ENCODE measurements at regions not wholly inside any gene's neighbourhood (a gene's known extent, or its start where the extent isn't known, plus 50 kb on each side); places are given as distances from the start of the nearest gene placed in this dataset.
"Not testable (repeated sequence)": the region's sequence is repeated elsewhere in the genome, so short reads cannot be mapped to it uniquely, and the experiment has no call there.

DNA sequence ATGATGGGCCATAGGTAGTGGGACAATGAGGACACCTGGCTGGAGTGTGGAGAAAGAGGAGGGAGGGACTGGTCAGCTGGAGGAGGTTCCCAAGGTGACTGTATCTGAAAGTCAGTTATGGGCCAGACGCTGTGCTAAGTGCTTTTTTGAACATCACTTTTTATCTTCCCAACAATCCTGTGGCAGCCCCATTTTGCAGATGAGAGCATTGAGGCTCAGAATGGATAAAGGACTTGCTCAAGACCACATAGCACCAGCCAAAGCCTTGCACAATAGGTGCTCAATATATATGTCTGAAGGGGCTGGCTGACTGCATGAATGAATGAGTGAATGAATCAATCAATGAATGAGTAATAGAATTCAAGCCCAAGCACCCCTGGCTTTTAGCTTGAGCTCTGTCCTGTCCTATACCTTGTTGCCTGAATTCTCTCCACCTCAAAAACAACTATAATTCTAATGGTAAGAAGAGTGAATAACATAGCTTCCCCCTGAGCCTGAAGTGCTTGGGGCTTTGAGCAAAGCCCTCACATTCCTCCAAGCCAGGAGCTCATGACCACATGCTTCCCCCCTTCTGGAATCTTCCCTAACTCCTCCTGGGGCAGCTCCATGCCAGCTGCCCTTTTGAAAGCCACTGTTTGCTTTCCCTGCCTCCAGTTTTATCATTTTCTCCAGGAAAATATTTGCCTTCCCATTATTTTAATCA, 150.9 kb downstream of the RPLP1 start:
- DNase-seq, result no peak

DNA sequence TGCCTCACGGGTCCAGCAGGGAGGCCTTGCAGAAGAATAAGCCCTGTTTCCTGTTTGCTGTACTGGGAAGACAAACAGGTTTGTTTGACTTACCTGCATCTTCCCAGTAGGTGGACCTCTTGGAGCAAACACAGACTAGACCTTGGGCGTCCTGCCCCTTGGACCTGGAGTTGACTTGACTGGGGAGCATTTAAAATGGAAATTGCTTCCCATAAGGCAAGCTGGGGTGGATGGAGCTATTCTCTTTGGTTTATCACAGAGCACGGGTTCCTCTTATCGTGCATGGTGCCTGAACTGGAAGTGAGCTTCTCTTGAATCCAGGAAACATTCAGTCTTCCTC, 151.4 kb downstream of the RPLP1 start:
- DNase-seq, result no peak

DNA sequence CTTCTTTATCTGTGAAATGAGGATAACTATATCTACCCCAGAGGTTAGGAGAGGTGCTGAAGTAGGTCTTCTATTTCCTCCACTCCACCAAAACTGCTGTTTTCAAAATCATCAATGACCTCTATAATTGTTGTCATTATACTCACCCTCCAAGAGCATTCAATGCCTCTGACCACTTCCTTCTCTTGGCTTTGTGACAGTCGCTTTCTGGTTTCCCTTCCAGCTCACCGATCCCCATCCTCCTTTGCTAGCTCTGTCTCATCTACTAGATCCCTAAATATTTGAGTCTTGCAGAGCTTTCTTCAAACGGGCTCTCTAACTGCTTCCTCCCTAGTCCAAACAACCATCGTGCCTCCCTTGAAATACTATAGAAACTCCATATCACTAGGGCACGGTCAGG, 153.5 kb downstream of the RPLP1 start:
- no peak for DNase-seq

DNA sequence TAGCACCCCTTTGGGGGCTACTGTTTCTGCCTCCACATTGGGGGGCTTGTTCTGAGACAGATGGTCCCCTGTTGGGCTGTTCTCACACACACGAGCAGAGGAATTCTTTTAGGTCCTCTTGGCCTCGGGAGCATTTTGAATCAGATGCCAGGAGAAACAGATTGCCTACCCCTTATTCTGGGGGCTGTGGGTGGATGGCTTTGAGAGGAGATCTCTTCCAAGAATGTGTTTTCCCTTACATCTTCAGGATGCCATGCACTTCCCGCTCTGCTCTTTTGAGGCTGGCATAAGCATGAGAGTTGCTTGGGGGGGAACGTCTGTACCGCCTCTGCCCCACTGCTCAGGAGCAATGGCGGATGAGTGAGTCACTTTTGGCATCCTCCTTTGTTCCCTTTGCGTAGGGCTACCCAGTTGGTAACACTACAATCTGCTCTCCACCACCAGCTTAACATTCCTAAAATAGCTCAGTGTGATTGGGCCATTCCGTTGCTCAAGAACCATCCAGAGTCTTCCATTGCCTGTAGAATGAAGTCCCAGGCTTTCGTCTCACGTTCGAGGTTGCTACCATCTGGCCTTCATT, 154.4 kb downstream of the RPLP1 start:
- DNase-seq, result no peak

DNA sequence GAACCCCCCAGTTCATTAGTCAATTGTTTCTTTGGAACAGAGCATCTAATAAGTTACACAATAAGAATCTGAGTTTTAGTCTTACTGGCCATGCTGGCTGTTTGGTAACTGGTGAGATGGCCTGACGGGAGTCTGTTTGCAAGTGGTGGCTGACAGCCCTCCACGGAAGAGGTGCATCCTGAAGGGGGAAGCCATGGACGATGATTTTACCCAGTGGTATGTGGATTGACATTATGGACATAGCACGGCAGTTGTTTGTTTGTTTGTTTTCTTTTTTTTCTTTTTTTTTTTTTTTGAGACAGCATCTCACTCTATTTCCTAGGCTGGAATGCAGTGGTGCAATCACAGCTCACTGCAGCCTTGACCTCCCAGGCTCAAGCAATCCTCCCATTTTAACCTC, 156.0 kb downstream of the RPLP1 start:
- DNase-seq, result no peak

DNA sequence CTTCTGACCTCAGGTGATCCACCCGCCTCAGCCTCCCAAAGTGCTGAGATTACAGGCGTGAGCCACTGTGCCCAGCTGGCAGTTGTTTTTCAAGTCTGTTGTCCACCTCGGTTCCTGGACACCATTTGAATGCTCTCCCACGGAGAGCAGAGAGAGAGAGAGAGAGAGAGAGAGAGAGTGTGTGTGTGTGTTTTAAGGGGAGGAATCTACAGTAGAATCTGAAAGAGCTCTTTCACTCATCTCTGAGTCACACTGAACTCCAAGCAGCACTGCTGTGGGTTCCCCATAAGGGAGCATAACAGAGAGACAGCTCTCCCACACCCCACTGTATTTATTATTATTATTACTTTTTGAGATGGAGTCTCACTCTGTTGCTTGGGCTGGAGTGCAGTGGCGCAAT, 156.6 kb downstream of the RPLP1 start:
- DNase-seq, result no peak

DNA sequence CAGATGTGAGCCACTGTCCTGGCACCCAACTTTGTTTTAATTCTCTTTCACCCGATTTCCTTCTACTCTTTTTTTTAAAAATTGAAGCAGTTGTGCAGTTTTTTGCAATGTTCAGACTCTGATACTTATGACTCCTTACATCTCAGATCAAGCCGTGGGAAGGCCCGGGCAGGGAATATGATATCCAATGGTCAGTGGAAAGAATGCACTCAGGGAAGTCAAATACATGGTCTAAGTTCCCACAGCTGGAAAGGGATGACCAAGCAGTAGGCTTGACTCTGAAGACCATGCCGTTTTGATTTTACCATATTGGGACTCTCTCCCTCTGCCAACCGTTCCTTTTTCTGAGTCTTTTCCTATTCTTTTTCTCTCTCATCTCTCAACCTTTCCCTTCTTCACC, 157.2 kb downstream of the RPLP1 start:
- no peak for DNase-seq

DNA sequence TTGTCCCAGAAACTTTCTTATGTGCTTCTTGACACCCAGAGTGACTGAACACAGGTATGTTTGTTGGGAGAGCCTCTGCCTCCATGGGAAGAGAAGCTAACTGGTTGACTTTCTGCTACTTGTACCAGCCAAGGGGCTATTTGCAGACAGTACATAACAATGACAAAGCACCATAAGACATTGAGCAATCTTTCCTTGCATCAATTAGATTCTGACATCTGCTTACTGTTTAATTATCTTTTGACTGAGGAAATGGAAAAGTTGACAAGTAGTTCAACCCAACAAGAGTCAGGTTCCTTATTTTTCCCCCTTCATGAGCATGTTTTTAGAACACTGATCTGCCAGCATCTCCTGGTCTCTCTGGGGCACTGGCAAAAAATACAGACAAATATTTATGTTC, 157.7 kb downstream of the RPLP1 start:
- no peak for DNase-seq

DNA sequence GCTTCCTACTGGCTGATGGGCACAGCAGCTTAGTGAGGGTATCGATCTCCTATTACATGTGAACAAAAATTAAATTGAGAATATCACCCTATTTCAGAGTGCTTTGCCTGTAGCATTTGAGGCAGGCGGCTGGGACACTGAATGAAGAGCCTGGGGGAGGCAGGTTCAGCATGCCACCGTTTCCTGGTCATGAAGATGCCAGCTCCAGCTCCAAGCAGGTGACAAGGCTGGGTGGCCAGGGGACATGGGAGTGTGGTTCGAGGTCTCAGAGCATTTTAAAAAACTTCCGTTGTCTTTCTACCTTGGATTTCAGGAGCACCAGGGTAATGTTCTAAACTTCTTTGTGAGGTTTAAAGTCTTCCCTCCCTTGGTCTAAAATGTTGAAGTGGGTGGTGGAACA, 158.2 kb downstream of the RPLP1 start:
- DNase-seq, result no peak

DNA sequence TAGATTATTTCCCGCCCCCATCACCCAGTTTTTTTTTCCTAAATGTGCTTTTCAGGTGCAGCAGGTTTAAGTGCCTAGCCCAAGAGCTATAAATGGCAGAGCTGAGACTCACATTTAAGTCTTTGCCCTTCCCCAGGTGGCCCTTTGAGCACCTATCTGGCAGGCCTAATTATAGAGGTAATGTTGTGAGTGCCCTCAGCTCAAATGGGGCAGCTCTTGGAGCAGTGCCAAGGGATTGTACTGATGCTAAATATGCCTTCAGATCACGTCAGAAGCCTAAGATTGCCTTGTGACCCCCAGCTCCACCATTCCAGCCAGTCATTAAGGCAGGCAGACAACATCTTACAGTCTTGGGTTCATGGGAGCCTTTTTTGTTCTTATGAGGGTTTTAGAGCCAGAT, 159.5 kb downstream of the RPLP1 start:
- no peak for DNase-seq

DNA sequence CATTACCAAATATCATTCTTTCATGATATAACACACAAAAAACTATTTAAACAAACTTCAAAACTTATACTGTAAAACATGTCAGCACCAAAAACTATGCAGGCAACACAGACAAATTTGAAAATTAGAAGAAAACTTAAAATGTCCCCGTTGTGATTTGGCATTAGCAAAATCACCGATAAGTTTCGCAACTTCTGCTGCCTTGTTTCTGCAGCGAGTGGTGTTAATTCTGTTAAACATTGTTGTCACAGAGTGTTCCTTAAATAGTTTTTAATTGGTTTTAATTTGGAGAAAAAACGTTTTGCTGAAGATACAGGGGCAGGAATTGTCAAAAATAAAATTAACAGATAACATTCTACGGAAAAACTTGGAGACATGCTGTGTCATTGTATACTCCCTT, 160.6 kb downstream of the RPLP1 start:
- no peak for DNase-seq

DNA sequence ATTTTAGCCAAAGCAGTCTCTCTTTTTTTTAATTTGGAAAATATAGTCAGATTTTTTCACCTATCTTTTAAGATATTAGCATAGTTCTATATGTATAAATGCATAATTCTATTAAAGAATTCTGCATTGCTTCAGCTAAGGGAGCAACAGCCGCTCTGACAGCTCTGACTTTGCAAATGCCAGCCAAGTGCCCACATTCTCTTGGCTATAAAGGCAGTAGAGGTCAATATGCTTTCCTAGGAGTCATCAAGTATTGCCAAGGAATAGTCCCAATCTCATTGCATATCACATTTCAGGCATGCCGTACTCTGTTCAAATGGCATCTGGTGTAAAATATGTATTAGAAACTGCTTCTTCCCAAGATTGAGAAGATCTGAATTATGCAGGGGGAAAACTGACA, 161.4 kb downstream of the RPLP1 start:
- no peak for DNase-seq

DNA sequence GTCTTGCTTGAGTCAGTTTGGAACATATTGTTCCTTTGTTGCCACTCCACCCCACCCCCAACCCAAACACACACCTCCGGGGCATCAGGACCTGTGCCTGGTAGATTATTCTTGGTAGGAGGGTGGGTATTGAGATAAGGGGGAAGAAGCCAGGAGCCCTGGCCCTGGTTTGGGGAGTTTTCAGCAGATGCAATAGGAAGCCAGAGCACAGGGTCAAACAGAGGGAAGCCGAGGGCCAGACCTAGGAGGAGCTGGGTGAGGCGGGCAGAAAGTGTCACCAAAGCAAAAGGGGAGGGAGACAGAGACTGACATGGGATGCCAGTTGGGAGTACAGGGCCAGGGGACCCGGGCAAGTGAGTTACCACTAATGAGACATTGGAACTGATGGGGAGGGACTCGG, 163.1 kb downstream of the RPLP1 start:
- DNase-seq, result no peak

DNA sequence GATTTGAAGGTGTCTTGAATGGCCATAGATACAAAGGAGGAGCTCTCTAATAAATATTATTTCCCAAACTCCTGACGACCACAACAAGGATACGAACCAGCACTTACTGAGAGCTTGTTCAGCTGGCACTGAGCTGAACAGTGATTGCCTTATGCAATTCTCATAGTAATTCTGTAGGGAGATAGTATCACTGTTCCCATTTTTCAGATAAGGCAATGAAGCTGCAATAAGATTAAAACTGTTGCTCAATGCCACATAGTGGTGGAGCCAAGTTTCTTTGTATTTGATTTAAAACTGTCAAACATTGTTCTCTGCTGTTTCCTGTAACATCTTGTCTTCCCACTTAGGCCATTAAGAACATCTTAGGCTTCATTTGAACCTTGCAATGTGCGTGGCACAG, 163.9 kb downstream of the RPLP1 start:
- no peak for DNase-seq

DNA sequence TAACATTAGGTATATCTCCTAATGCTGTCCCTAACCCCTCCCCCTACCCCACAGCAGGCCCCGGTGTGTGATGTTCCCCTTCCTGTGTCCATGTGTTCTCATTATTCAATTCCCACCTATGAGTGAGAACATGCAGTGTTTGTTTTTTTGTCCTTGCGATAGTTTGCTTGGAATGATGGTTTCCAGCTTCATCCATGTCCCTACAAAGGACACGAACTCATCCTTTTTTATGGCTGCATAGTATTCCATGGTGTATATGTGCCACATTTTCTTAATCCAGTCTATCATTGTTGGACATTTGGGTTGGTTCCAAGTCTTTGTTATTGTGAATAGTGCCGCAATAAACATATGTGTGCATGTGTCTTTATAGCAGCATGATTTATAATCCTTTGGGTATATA, 164.5 kb downstream of the RPLP1 start:
- DNase-seq, result not testable (repeated sequence)

DNA sequence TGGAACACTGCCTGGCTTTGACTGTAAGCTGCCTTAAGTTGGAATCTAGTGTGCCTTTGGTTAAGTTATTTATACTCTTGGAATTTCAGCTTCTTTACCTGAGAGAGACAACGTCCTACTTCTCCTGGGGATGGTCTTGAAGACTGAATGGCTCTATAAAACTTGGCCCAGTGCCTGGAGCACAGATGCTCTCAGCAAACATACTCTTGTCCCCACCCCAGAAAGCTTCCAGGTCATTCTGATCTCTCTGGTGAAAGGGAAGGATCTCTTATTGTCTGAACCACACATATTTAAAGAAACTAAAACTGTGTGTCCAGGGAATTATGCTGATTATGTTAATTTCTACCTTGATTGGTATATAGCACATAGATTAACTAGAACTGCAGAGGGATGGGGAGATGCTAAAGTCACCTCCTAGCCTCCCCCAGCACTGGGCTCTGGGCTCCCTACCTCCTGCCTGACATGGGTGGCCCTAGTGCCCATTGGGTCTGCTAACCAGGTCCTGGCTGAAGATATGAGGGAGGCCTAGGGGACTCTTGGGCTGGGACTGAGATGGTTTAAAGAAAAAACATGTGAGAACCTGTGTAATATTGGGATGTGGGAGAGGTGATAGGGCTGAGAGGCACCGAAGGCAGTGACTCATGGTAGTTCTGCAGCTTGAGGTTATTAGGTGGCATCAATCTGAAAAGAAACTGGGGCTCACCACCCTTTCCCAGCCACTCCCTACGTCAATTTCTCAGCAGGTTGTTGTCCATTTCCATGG, 171.0 kb downstream of the RPLP1 start:
- peak; percentile 65 for DNase-seq

DNA sequence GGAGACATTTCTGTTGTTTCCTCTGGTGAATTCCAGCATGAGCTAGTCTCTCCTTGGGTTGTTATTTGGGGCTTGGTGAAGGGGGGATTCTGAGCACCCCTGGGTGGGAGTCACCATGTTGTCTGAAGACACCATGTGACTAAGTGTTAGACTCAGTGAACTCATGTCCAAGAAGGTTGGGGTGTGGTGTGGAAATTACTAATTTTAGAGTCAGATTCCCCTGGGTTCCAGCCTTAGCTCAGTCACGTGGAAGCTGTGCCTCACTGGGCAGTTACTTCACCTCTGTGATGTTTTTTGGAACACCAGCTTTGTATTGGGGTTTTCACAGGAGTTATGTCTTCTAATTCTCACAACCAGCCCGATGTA, 171.5 kb downstream of the RPLP1 start:
- peak; percentile 65 for DNase-seq

DNA sequence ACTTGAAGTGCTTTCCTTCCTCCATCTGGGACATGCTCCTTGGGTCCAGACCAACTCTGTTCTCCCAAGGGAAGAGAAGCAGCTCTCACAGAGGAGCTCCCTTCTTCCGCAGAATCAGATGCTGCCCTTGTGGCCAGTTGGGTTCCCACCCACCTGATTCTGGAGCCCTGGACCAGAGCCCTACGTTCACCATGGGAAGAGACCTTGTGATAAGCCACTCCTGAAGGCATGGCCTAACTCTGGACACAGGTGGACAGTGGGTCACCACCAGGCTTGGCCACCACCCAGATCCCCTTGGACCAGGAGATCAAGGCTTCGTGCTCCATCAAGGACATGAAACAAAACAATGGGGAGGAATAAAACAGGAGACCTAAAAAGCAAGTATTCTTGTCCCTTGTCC, 172.2 kb downstream of the RPLP1 start:
- DNase-seq, result no peak

DNA sequence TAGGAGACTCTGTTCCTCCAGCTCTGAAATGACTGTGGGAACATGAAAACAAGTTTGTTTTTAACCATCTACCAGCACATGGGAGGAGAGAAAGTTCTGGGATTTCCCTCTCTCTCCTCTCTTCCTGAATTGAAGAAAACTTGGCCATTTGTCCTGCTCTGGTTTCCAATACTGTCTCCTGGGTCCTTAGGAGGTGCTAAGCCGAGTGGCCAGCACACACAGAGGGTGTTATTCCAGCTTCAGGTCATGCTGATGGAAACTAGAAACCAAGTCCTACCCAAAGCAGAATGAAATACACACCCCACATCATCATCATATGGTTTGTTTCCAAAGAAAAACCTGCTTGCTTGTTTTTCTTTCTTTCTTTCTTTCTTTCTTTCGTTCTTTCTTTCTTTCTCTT, 172.7 kb downstream of the RPLP1 start:
- no peak for DNase-seq

DNA sequence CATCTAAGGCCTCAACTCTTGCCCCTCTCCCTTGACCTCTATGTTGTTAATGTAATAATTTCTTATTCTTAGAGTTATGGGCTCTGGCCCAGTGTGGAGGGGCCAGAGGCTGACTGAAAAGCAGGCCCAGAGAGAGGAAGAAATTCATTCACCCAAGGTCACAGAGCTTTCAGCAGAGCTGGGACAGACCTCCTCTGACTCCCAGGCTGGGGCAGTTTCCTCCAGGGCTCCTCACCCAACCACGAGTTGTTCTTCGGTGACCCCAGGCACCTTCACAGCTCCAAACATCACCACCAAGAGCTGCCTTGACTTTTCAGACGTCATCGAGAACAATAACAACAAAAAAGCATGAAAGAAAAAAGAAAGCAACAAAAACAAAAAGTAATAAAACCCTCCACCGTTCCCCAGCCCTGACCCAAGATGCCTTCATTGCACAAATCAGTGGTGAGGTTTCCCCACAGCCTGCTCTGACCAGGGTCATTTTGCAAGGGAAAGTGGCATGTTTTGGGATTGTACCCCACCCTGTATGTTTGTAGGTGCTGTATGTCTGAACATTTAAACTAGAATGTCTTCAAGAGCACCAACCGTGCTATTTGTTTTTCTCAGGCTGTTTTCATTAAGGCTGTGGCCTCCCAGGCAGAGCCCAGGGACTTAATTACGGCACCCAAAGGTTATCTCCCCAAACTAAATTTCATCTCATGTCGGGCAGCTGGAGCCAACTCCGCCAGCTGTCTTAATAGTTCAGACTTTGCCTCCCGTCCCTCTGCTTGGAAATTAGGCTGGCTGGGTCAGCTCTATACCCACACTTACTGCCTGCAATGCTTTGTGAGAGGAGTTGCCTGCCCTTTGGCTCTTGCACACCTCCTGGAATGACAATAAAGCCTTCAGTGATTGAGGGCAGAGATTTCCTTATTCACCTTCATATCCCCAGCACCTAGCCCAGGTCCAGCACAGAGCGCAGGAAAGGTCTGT, 173.8 kb downstream of the RPLP1 start:
- DNase-seq, result no peak

DNA sequence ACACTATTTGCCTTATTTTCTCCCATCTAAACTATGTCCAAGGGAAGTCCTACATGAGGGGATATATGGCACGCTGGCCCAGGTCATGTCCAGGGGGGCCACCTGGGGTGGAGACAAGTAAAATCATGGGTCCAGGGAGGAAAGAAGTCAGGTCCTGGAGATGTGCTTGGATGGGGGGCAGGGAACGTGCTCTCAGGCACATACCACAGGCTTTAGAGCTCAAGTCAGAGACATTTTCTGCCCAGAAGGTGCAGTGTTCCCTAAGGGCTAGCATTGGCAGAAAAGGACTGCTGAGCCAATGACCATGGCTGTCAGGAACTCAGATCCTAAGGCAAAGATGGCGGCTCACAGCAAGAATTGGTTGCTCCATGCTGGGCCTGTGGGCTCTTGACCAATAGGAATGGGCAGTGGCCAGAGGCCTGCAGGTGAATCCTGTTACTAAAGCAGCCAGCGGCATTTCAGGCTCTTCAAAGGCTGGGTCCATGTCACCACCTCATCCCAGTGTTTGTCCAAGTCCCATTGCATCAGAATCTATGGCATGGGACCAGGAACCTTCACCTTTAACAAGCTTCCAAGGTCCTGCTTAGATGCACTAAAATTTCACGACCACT, 175.0 kb downstream of the RPLP1 start:
- no peak for DNase-seq

DNA sequence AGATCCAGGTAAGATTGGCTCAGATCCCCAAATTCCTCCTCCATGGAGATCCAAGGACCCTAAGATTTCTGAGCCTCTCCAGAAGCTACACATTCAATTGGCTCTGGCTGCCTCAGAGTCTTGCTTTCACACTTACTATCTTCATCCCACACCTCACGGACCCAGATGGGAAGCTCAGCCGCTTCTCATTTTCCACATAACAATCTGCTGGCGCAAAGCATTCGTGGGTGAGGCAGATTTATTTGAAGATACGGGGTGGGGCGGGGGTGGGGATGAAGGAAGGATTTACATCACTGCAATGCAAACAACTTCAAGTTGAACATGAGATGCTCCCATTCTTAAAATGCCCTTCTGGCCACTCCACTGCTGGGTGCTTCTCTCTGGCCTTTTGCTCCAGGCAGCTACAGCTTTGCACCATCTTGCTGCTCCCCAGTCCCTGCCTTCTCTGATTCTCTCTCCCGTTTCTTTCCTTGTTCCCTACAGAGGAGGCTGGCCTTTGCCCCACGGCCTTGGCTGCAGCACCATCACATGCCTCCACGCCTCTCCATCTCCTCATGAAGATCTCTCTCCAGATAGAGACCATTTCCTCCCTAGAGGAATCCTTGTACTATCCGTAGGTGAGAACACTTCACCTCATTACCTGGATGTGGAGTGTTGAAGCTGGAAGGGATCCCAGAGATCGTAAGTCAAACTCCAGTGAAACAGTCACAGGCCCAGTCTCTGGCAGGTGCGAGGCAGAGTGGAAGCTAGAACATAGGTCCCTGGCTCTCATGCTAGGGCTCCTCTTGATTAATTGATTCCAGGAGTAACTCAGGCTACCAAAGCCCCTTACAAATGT, 175.9 kb downstream of the RPLP1 start:
- DNase-seq, result no peak
